ENCODE measurements at regions not wholly inside any gene's neighbourhood (a gene's known extent, or its start where the extent isn't known, plus 50 kb on each side); places are given as distances from the start of the nearest gene placed in this dataset.

DNA sequence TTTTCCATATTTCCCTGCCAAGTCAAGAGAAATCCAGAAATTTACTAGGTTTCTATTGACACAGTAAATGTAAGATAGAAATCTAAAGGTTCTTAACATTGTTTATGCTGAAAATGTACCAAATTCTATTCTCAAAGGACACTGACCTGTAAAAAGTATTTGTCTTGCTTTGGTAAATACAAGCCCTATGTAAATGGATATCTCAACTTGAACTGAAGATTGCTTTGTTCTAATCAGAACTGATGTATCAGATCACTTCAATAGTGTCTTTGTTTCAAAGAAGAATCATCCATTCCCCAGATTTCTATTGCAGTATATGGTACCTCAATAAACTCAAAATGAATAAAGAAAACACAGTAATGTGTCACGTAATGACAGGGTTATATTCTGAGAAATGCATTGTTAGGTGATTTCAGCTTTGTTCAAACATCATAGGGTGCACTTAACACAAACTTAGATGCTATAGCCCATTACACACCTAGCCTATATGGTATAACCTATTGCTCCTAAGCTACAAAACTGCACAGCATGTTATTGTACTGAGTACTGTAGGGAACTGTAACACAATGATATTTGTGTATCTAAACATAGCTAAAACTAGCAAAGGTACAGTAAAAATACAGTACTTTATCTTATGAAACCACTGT lies 143.5 kb upstream of the NECTIN3 start:
- H3K4me3 ChIP-seq (ENCODE audit: control insufficient read depth in 1 of 7, extremely low read depth in 1 of 7, insufficient read depth in 4 of 7, low read depth in 2 of 7, low read length in 6 of 7): no peak overlapping the region
- no peak overlapping the region for H3K27ac ChIP-seq (ENCODE audit: insufficient read depth in 1 of 2, low read depth in 1 of 2, low read length in 2 of 2, poor library complexity in 1 of 2, severe bottlenecking in 2 of 2)
- WGBS (ENCODE audit: insufficient coverage): no CpG with 5 or more reads among the region's 1 CpG
- CTCF ChIA-PET: no interaction called here
- H3K9me3 ChIP-seq (ENCODE audit: control extremely low read depth in 1 of 5, control insufficient read depth in 4 of 5, insufficient read depth in 2 of 5, low read depth in 1 of 5, low read length in 4 of 5): no peaks in the 10 kb centered on the region
- POLR2A ChIA-PET: no interaction called here
- no peaks in the 10 kb centered on the region for H3K27me3 ChIP-seq (replicated peaks in 2 of 5; ENCODE audit: control insufficient read depth in 4 of 5, insufficient read depth in 5 of 5, low read length in 4 of 5)
- no peaks in the 10 kb centered on the region for H3K4me1 ChIP-seq (ENCODE audit: control extremely low read depth in 1 of 4, control insufficient read depth in 4 of 4, insufficient read depth in 4 of 4, low read length in 3 of 4)
- DNase-seq: no peak
- H3K36me3 ChIP-seq (ENCODE audit: control insufficient read depth in 4 of 4, insufficient read depth in 4 of 4, low read length in 3 of 4): no peaks in the 10 kb centered on the region

- no peaks in the 10 kb centered on the region for H3K4me1 ChIP-seq (ENCODE audit: control extremely low read depth in 1 of 4, control insufficient read depth in 4 of 4, insufficient read depth in 4 of 4, low read length in 3 of 4)
- no peak for DNase-seq
- no peaks in the 10 kb centered on the region for H3K27me3 ChIP-seq (replicated peaks in 2 of 5; ENCODE audit: control insufficient read depth in 4 of 5, insufficient read depth in 5 of 5, low read length in 4 of 5)
- H3K27ac ChIP-seq (ENCODE audit: insufficient read depth in 1 of 2, low read depth in 1 of 2, low read length in 2 of 2, poor library complexity in 1 of 2, severe bottlenecking in 2 of 2): no peak overlapping the region
- H3K36me3 ChIP-seq (ENCODE audit: control insufficient read depth in 4 of 4, insufficient read depth in 4 of 4, low read length in 3 of 4): no peaks in the 10 kb centered on the region
- ChIA-PET POLR2A (no interaction called here), CTCF (no interaction called here)
- H3K4me3 ChIP-seq (ENCODE audit: control insufficient read depth in 1 of 7, extremely low read depth in 1 of 7, insufficient read depth in 4 of 7, low read depth in 2 of 7, low read length in 6 of 7): no peak overlapping the region
- H3K9me3 ChIP-seq (ENCODE audit: control extremely low read depth in 1 of 5, control insufficient read depth in 4 of 5, insufficient read depth in 2 of 5, low read depth in 1 of 5, low read length in 4 of 5): no peaks in the 10 kb centered on the region
Measured at GRCh38 chr3:110929816-110930215, 141.8 kb upstream of the NECTIN3 start.

GRCh38 chr3:110932567-110932966 lies 139.0 kb upstream of the NECTIN3 start:
- Histone ChIP-seq H3K36me3 (ENCODE audit: control insufficient read depth in 4 of 4, insufficient read depth in 4 of 4, low read length in 3 of 4) (no peaks in the 10 kb centered on the region), H3K9me3 (ENCODE audit: control extremely low read depth in 1 of 5, control insufficient read depth in 4 of 5, insufficient read depth in 2 of 5, low read depth in 1 of 5, low read length in 4 of 5) (no peaks in the 10 kb centered on the region), H3K27ac (ENCODE audit: insufficient read depth in 1 of 2, low read depth in 1 of 2, low read length in 2 of 2, poor library complexity in 1 of 2, severe bottlenecking in 2 of 2) (no peak overlapping the region), H3K4me1 (ENCODE audit: control extremely low read depth in 1 of 4, control insufficient read depth in 4 of 4, insufficient read depth in 4 of 4, low read length in 3 of 4) (no peaks in the 10 kb centered on the region), H3K27me3 (replicated peaks in 2 of 5; ENCODE audit: control insufficient read depth in 4 of 5, insufficient read depth in 5 of 5, low read length in 4 of 5) (no peaks in the 10 kb centered on the region), H3K4me3 (ENCODE audit: control insufficient read depth in 1 of 7, extremely low read depth in 1 of 7, insufficient read depth in 4 of 7, low read depth in 2 of 7, low read length in 6 of 7) (no peak overlapping the region)
- ChIA-PET CTCF (no interaction called here), POLR2A (no interaction called here)
- 56% methylated on average over 1 of the region's 1 CpG for WGBS (ENCODE audit: insufficient coverage)
- DNase-seq: no peak

DNA sequence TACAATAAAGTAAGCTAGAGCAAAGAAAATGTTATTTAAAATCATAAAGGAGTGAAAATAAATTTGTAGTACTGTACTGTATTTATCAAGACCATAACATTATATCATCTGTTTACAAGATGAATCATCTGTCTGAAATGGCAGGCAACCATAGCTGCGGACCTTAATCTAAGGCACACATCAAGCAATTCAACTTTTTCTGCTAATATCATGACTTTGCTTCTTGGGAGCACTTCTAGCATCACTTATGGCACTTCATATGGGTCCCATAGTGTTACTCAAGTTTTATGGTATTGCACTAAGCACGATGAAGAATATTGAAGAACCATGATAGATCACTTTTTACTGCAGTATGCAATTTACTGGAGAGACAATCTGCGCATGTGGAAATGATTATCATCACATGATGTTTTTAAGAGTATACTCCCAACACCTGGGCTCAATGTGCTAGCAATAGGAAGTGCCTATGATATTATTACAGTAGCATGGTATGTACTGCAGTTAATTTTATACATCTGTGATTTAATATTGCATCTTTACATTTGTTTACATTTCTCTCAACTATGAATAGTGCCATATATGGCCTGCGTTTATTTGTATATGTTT lies 137.7 kb upstream of the NECTIN3 start:
- H3K27me3 ChIP-seq (replicated peaks in 2 of 5; ENCODE audit: control insufficient read depth in 4 of 5, insufficient read depth in 5 of 5, low read length in 4 of 5): no peaks in the 10 kb centered on the region
- no peak for DNase-seq
- no peak overlapping the region for H3K4me3 ChIP-seq (ENCODE audit: control insufficient read depth in 1 of 7, extremely low read depth in 1 of 7, insufficient read depth in 4 of 7, low read depth in 2 of 7, low read length in 6 of 7)
- no peaks in the 10 kb centered on the region for H3K36me3 ChIP-seq (ENCODE audit: control insufficient read depth in 4 of 4, insufficient read depth in 4 of 4, low read length in 3 of 4)
- WGBS (ENCODE audit: insufficient coverage): 83% methylated on average over 2 of the region's 4 CpGs
- H3K27ac ChIP-seq (ENCODE audit: insufficient read depth in 1 of 2, low read depth in 1 of 2, low read length in 2 of 2, poor library complexity in 1 of 2, severe bottlenecking in 2 of 2): no peak overlapping the region
- H3K4me1 ChIP-seq (ENCODE audit: control extremely low read depth in 1 of 4, control insufficient read depth in 4 of 4, insufficient read depth in 4 of 4, low read length in 3 of 4): no peaks in the 10 kb centered on the region
- POLR2A ChIA-PET: no interaction called here
- H3K9me3 ChIP-seq (ENCODE audit: control extremely low read depth in 1 of 5, control insufficient read depth in 4 of 5, insufficient read depth in 2 of 5, low read depth in 1 of 5, low read length in 4 of 5): no peaks in the 10 kb centered on the region
- CTCF ChIA-PET: no interaction called here

DNA sequence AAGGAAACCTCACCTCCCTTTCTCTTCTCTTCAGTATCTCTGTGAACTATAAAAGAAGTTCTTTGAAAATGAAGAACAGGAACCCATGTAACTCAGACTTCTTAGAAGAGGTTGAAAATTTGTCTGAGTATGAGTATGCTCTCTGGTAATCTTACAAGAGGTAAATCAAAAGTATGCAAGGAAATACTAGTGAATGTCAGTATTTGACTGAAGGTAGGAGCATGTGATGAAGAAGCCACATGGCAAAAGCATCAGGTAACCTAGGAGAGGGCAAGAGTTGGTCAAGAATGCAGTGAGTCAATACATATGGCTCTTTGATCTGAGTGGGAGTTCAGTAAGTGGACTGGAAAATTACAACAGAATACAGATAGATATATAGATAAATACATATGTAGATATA lies 133.0 kb upstream of the NECTIN3 start:
- Histone ChIP-seq H3K36me3 (ENCODE audit: control insufficient read depth in 4 of 4, insufficient read depth in 4 of 4, low read length in 3 of 4) (no peaks in the 10 kb centered on the region), H3K27me3 (replicated peaks in 2 of 5; ENCODE audit: control insufficient read depth in 4 of 5, insufficient read depth in 5 of 5, low read length in 4 of 5) (no peaks in the 10 kb centered on the region), H3K9me3 (ENCODE audit: control extremely low read depth in 1 of 5, control insufficient read depth in 4 of 5, insufficient read depth in 2 of 5, low read depth in 1 of 5, low read length in 4 of 5) (peaks cover 0 to 5% (median 0%) of the 10 kb centered on the region in 5 experiments), H3K27ac (ENCODE audit: insufficient read depth in 1 of 2, low read depth in 1 of 2, low read length in 2 of 2, poor library complexity in 1 of 2, severe bottlenecking in 2 of 2) (no peak overlapping the region), H3K4me3 (ENCODE audit: control insufficient read depth in 1 of 7, extremely low read depth in 1 of 7, insufficient read depth in 4 of 7, low read depth in 2 of 7, low read length in 6 of 7) (no peak overlapping the region), H3K4me1 (ENCODE audit: control extremely low read depth in 1 of 4, control insufficient read depth in 4 of 4, insufficient read depth in 4 of 4, low read length in 3 of 4) (no peaks in the 10 kb centered on the region)
- no peak for DNase-seq
- ChIA-PET POLR2A (no interaction called here), CTCF (no interaction called here)

GRCh38 chr3:110940055-110940454 lies 131.6 kb upstream of the NECTIN3 start:
- H3K27ac ChIP-seq (ENCODE audit: insufficient read depth in 1 of 2, low read depth in 1 of 2, low read length in 2 of 2, poor library complexity in 1 of 2, severe bottlenecking in 2 of 2): no peak overlapping the region
- no peaks in the 10 kb centered on the region for H3K36me3 ChIP-seq (ENCODE audit: control insufficient read depth in 4 of 4, insufficient read depth in 4 of 4, low read length in 3 of 4)
- no peaks in the 10 kb centered on the region for H3K27me3 ChIP-seq (replicated peaks in 2 of 5; ENCODE audit: control insufficient read depth in 4 of 5, insufficient read depth in 5 of 5, low read length in 4 of 5)
- no peaks in the 10 kb centered on the region for H3K4me1 ChIP-seq (ENCODE audit: control extremely low read depth in 1 of 4, control insufficient read depth in 4 of 4, insufficient read depth in 4 of 4, low read length in 3 of 4)
- CTCF ChIA-PET: no interaction called here
- no peak overlapping the region for H3K4me3 ChIP-seq (ENCODE audit: control insufficient read depth in 1 of 7, extremely low read depth in 1 of 7, insufficient read depth in 4 of 7, low read depth in 2 of 7, low read length in 6 of 7)
- POLR2A ChIA-PET: no interaction called here
- peaks cover 0 to 11% (median 6%) of the 10 kb centered on the region in 5 experiments for H3K9me3 ChIP-seq (ENCODE audit: control extremely low read depth in 1 of 5, control insufficient read depth in 4 of 5, insufficient read depth in 2 of 5, low read depth in 1 of 5, low read length in 4 of 5)
- no peak for DNase-seq
- 13% methylated on average over 1 of the region's 1 CpG for WGBS (ENCODE audit: insufficient coverage)

- Histone ChIP-seq H3K4me1 (ENCODE audit: control extremely low read depth in 1 of 4, control insufficient read depth in 4 of 4, insufficient read depth in 4 of 4, low read length in 3 of 4) (no peaks in the 10 kb centered on the region), H3K27ac (ENCODE audit: insufficient read depth in 1 of 2, low read depth in 1 of 2, low read length in 2 of 2, poor library complexity in 1 of 2, severe bottlenecking in 2 of 2) (no peak overlapping the region), H3K36me3 (ENCODE audit: control insufficient read depth in 4 of 4, insufficient read depth in 4 of 4, low read length in 3 of 4) (no peaks in the 10 kb centered on the region), H3K9me3 (ENCODE audit: control extremely low read depth in 1 of 5, control insufficient read depth in 4 of 5, insufficient read depth in 2 of 5, low read depth in 1 of 5, low read length in 4 of 5) (peaks cover 0 to 17% (median 9%) of the 10 kb centered on the region in 5 experiments), H3K27me3 (replicated peaks in 2 of 5; ENCODE audit: control insufficient read depth in 4 of 5, insufficient read depth in 5 of 5, low read length in 4 of 5) (no peaks in the 10 kb centered on the region), H3K4me3 (ENCODE audit: control insufficient read depth in 1 of 7, extremely low read depth in 1 of 7, insufficient read depth in 4 of 7, low read depth in 2 of 7, low read length in 6 of 7) (no peak overlapping the region)
- CTCF ChIA-PET: no interaction called here
- no peak for DNase-seq
- WGBS (ENCODE audit: insufficient coverage): 100% methylated on average over 1 of the region's 1 CpG
- POLR2A ChIA-PET: no interaction called here
Measured at GRCh38 chr3:110944782-110945181, 126.8 kb upstream of the NECTIN3 start.

All from common myeloid progenitor, CD34-positive (primary cell).